ENCODE measurements at regions not wholly inside any gene's neighbourhood (a gene's known extent, or its start where the extent isn't known, plus 50 kb on each side); places are given as distances from the start of the nearest gene placed in this dataset.
"Not testable (repeated sequence)": the region's sequence is repeated elsewhere in the genome, so short reads cannot be mapped to it uniquely, and the experiment has no call there.

GRCh38 chr1:233744779-233745513 lies 131.0 kb downstream of the KCNK1 start:
- no peak overlapping the region for H3K4me3 ChIP-seq (ENCODE audit: control insufficient read depth, low read depth, low read length)
- no peak for TF ChIP-seq CTCF (conservative IDR thresholded peaks at IDR 0.05; ENCODE audit: control insufficient read depth, insufficient read depth, low read depth, low read length)
- DNase-seq (ENCODE audit: low read depth) = no peak

DNA sequence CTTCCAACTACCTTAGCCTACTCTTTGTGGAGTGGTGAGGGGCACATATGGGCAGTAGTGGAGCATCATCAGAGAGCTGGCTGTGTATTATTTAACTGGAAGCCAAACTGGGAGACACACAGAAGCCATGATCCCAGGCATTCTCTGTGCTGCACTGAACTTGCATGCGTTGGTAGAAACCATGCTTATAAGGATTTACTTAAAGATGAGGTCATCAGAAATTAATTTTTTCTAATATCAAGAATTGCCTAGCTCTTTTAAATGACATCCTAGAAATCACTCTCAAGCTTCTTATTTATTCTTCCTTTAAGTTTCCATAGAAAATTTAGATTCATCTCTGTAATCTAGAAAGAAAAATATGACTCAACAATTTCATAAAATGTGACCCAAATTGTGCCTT lies 136.2 kb downstream of the KCNK1 start:
- DNase-seq (ENCODE audit: low read depth) = no peak
- no peak for TF ChIP-seq CTCF (conservative IDR thresholded peaks at IDR 0.05; ENCODE audit: control insufficient read depth, insufficient read depth, low read depth, low read length)
- H3K4me3 ChIP-seq (ENCODE audit: control insufficient read depth, low read depth, low read length) = no peak overlapping the region

- DNase-seq (ENCODE audit: low read depth) = no peak
- TF ChIP-seq CTCF (conservative IDR thresholded peaks at IDR 0.05; ENCODE audit: control insufficient read depth, insufficient read depth, low read depth, low read length) = no peak
- H3K4me3 ChIP-seq (ENCODE audit: control insufficient read depth, low read depth, low read length) = no peak overlapping the region
Measured at GRCh38 chr1:233759665-233760064, 144.8 kb upstream of the SLC35F3 start.

- DNase-seq (ENCODE audit: low read depth) = not testable (repeated sequence)
Measured at GRCh38 chr1:233764304-233764703, 140.2 kb upstream of the SLC35F3 start.

DNA sequence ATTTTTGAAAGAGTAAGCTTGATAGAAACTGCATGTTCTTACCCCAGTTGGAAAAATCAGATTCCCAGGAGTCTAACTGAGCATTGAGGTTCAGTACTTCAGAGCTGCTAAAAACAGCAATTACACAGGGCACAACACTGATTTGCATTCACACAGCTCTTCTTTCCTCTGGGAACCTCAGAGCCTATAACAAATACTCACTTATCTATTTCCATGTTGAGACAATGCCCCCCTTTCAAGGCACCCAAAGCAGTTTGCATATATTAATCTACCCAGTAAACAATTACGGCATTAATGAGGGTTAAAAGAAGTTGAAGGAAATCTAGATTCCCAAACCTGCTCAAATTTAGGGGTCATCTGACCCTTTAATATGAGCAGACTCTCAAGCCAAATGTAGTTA lies 126.9 kb upstream of the SLC35F3 start:
- no peak overlapping the region for H3K4me3 ChIP-seq (ENCODE audit: control insufficient read depth, low read depth, low read length)
- no peak for DNase-seq (ENCODE audit: low read depth)
- TF ChIP-seq CTCF (conservative IDR thresholded peaks at IDR 0.05; ENCODE audit: control insufficient read depth, insufficient read depth, low read depth, low read length) = no peak

More at GRCh38 chr1:233764304-233764703, 140.2 kb upstream of the SLC35F3 start:
- H3K4me3 ChIP-seq (ENCODE audit: control insufficient read depth, low read depth, low read length) = not testable (repeated sequence)

GRCh38 chr1:233780049-233780448 lies 124.4 kb upstream of the SLC35F3 start:
- no peak overlapping the region for H3K4me3 ChIP-seq (ENCODE audit: control insufficient read depth, low read depth, low read length)
- no peak for DNase-seq (ENCODE audit: low read depth)
- TF ChIP-seq CTCF (conservative IDR thresholded peaks at IDR 0.05; ENCODE audit: control insufficient read depth, insufficient read depth, low read depth, low read length) = no peak

DNA sequence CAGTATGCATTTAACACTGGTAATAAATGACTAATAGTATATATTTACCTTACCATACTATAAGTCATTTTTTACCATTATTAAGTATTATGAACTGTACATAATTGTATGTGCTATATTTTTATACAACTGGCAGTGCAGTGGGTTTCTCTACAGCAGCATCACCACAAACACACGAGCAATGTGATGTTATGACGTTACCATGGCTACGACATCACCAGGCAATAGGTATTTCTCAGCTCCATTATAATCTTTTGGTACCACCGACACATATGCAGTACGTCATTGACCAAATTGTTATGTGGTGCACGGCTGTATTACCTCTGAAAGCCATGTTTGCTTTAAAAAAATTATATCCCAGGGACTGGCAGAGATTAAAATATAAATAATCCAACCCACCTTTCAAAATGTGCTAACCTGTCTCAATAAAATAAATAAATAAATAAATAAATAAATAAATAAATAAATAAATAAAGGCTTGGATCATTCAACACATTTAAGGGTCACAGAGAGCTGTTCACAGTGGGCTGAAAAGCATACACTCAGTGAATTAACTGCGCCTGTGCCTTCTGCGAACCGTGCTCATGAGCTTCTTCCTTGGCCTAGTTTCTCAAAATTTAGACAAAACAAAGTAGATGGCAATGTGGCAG lies 121.4 kb upstream of the SLC35F3 start:
- DNase-seq (ENCODE audit: low read depth) = no peak
- H3K4me3 ChIP-seq (ENCODE audit: control insufficient read depth, low read depth, low read length) = no peak overlapping the region
- no peak for TF ChIP-seq CTCF (conservative IDR thresholded peaks at IDR 0.05; ENCODE audit: control insufficient read depth, insufficient read depth, low read depth, low read length)

Measured in fibroblast of mammary gland (primary cell).